K562 (cell line): ENCODE measurements at regions not wholly inside any gene's neighbourhood (a gene's known extent, or its start where the extent isn't known, plus 50 kb on each side); places are given as distances from the start of the nearest gene placed in this dataset.

Experiments used
- HDAC3 ChIP-seq: fragments of 450-650 bp; IDR thresholded peaks from 2 replicates; pipeline ENCODE4 v1.6.1; 2018; ENCODE audit warnings: borderline replicate concordance, mild to moderate bottlenecking, moderate library complexity; ENCODE audit not compliant: partially characterized antibody
- JUNB ChIP-seq: fragments of 450-650 bp; formaldehyde crosslinking; conservative IDR thresholded peaks from 2 replicates; pipeline ENCODE4 v1.4.0; 2020; ENCODE audit warnings: mild to moderate bottlenecking
- NCOA2 ChIP-seq, 2 experiments: fragments of 450-650 bp; IDR thresholded peaks; 2 replicates each; pipeline ENCODE4 v1.6.1; 2018; ENCODE audit warnings: mild to moderate bottlenecking in 2 of 2, moderate library complexity in 1 of 2; ENCODE audit not compliant: partially characterized antibody in 2 of 2
- RFX7 ChIP-seq: fragments of 250-450 bp; sonication (Bioruptor Pico); IDR thresholded peaks from 2 replicates; pipeline ENCODE4 v1.5.1; 2021; ENCODE audit warnings: mild to moderate bottlenecking
- SAFB2 ChIP-seq: fragments of 200-400 bp; formaldehyde crosslinking; IDR thresholded peaks from 2 replicates; pipeline ENCODE4 v1.6.1; 2018; ENCODE audit warnings: borderline replicate concordance, low read length, low read depth, moderate library complexity; ENCODE audit not compliant: severe bottlenecking
- ZFP1 ChIP-seq: fragments of 450-650 bp; formaldehyde crosslinking; IDR thresholded peaks from 2 replicates; pipeline ENCODE4 v1.4.0; 2020; ENCODE audit warnings: mild to moderate bottlenecking, mixed read lengths
- ZNF140 ChIP-seq: fragments of 250-450 bp; sonication (Bioruptor Pico); IDR thresholded peaks from 2 replicates; pipeline ENCODE4 v1.8.0; 2021; ENCODE audit warnings: moderate library complexity, mild to moderate bottlenecking, inconsistent platforms
- TF ChIP-seq, protein P1 (sequence below): fragments of 450-650 bp; IDR thresholded peaks from 2 replicates; pipeline ENCODE4 v1.6.1; 2018; ENCODE audit not compliant: partially characterized antibody
- TF ChIP-seq, protein P2 (sequence below), 2 experiments: fragments of 450-650 bp in 1 of 2; sonication (generic) in 1 of 2; formaldehyde crosslinking in 1 of 2; IDR thresholded peaks; 2 replicates each; pipeline versions ENCODE4 v1.7.1 to v1.9.0; 2016 to 2022; ENCODE audit warnings: inconsistent platforms in 1 of 2, mild to moderate bottlenecking in 1 of 2, missing genetic modification reagents in 1 of 2
- TF ChIP-seq, protein P3 (sequence below): sonication (generic); formaldehyde crosslinking; IDR thresholded peaks from 2 replicates; pipeline ENCODE4 v1.8.0; 2023; ENCODE audit warnings: mild to moderate bottlenecking, missing genetic modification reagents

DNA sequence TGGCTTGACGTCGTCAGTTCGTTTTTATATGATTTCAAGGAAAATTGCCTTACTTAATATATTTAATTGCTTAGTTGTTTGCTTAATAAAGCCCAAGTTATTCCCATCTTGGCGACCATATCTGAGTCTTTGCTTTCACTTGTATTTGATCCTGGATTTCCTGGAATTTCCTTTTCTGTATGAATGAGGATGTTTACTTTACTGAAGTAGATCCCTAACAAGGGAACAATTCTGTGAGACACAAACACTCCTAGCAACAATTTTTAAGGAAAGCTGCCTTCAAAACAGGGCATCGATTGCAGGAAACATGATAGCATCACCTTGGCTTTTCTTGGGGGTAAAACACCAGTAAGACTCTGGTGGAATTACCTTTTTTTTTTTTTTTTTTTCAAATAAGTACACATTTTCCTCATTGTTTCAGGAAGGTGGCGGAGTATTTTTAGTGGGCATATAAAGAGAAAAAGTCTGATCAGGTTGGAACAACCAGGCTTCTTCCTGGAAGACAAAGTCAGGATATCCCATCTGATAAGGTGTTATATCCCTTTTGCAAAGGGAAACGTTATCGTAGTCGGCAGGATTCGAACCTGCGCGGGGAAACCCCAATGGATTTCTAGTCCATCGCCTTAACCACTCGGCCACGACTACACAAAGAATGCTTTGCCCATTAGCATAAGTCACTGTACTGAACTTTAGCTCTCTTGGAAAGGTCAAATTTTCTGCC is 68.5 kb upstream of the ZNF184 start (continued):
- TF ChIP-seq RFX7 (CRISPR knock-in tag) (no peak), ZNF140 (CRISPR knock-in tag) (no peak), SAFB2 (no peak), ZFP1 (CRISPR knock-in tag) (no peak), NCOA2 (IDR thresholded peaks at IDR 0.05; ENCODE audit: partially characterized antibody in 2 of 2) (peak in 1 of 2 experiments; percentile 15), HDAC3 (peak; percentile 42), JUNB (CRISPR knock-in tag) (no peak)
- TF ChIP-seq, protein P1, sequence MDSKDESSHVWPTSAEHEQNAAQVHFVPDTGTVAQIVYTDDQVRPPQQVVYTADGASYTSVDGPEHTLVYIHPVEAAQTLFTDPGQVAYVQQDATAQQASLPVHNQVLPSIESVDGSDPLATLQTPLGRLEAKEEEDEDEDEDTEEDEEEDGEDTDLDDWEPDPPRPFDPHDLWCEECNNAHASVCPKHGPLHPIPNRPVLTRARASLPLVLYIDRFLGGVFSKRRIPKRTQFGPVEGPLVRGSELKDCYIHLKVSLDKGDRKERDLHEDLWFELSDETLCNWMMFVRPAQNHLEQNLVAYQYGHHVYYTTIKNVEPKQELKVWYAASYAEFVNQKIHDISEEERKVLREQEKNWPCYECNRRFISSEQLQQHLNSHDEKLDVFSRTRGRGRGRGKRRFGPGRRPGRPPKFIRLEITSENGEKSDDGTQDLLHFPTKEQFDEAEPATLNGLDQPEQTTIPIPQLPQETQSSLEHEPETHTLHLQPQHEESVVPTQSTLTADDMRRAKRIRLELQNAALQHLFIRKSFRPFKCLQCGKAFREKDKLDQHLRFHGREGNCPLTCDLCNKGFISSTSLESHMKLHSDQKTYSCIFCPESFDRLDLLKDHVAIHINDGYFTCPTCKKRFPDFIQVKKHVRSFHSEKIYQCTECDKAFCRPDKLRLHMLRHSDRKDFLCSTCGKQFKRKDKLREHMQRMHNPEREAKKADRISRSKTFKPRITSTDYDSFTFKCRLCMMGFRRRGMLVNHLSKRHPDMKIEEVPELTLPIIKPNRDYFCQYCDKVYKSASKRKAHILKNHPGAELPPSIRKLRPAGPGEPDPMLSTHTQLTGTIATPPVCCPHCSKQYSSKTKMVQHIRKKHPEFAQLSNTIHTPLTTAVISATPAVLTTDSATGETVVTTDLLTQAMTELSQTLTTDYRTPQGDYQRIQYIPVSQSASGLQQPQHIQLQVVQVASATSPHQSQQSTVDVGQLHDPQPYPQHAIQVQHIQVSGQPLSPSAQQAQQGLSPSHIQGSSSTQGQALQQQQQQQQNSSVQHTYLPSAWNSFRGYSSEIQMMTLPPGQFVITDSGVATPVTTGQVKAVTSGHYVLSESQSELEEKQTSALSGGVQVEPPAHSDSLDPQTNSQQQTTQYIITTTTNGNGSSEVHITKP = no peak
- TF ChIP-seq, protein P2, sequence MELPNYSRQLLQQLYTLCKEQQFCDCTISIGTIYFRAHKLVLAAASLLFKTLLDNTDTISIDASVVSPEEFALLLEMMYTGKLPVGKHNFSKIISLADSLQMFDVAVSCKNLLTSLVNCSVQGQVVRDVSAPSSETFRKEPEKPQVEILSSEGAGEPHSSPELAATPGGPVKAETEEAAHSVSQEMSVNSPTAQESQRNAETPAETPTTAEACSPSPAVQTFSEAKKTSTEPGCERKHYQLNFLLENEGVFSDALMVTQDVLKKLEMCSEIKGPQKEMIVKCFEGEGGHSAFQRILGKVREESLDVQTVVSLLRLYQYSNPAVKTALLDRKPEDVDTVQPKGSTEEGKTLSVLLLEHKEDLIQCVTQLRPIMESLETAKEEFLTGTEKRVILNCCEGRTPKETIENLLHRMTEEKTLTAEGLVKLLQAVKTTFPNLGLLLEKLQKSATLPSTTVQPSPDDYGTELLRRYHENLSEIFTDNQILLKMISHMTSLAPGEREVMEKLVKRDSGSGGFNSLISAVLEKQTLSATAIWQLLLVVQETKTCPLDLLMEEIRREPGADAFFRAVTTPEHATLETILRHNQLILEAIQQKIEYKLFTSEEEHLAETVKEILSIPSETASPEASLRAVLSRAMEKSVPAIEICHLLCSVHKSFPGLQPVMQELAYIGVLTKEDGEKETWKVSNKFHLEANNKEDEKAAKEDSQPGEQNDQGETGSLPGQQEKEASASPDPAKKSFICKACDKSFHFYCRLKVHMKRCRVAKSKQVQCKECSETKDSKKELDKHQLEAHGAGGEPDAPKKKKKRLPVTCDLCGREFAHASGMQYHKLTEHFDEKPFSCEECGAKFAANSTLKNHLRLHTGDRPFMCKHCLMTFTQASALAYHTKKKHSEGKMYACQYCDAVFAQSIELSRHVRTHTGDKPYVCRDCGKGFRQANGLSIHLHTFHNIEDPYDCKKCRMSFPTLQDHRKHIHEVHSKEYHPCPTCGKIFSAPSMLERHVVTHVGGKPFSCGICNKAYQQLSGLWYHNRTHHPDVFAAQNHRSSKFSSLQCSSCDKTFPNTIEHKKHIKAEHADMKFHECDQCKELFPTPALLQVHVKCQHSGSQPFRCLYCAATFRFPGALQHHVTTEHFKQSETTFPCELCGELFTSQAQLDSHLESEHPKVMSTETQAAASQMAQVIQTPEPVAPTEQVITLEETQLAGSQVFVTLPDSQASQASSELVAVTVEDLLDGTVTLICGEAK (IDR thresholded peaks at IDR 0.05) = peak; percentile 73
- TF ChIP-seq, protein P2 (CRISPR knock-in tag; IDR thresholded peaks at IDR 0.05) = no peak
- TF ChIP-seq, protein P3, sequence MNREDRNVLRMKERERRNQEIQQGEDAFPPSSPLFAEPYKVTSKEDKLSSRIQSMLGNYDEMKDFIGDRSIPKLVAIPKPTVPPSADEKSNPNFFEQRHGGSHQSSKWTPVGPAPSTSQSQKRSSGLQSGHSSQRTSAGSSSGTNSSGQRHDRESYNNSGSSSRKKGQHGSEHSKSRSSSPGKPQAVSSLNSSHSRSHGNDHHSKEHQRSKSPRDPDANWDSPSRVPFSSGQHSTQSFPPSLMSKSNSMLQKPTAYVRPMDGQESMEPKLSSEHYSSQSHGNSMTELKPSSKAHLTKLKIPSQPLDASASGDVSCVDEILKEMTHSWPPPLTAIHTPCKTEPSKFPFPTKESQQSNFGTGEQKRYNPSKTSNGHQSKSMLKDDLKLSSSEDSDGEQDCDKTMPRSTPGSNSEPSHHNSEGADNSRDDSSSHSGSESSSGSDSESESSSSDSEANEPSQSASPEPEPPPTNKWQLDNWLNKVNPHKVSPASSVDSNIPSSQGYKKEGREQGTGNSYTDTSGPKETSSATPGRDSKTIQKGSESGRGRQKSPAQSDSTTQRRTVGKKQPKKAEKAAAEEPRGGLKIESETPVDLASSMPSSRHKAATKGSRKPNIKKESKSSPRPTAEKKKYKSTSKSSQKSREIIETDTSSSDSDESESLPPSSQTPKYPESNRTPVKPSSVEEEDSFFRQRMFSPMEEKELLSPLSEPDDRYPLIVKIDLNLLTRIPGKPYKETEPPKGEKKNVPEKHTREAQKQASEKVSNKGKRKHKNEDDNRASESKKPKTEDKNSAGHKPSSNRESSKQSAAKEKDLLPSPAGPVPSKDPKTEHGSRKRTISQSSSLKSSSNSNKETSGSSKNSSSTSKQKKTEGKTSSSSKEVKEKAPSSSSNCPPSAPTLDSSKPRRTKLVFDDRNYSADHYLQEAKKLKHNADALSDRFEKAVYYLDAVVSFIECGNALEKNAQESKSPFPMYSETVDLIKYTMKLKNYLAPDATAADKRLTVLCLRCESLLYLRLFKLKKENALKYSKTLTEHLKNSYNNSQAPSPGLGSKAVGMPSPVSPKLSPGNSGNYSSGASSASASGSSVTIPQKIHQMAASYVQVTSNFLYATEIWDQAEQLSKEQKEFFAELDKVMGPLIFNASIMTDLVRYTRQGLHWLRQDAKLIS (CRISPR knock-in tag) = no peak
